MM.1S (cell line): ENCODE measurements at regions not wholly inside any gene's neighbourhood (a gene's known extent, or its start where the extent isn't known, plus 50 kb on each side); places are given as distances from the start of the nearest gene placed in this dataset.
"Not testable (repeated sequence)": the region's sequence is repeated elsewhere in the genome, so short reads cannot be mapped to it uniquely, and the experiment has no call there.

Source experiments
- DNase-seq: peaks from one replicate; pipeline ENCODE4 v3.0.0-alpha.2; 2015
- H2AFZ ChIP-seq: fragments of 300-600 bp; sonication (generic); 2 replicates; pipeline ENCODE4 v1.6.0; 2016; ENCODE audit warnings: antibody characterized with exemption, low read length
- H3F3A ChIP-seq: fragments of 300-600 bp; sonication (generic); 2 replicates; pipeline ENCODE4 v1.6.1; 2016; ENCODE audit warnings: mild to moderate bottlenecking, antibody characterized with exemption, low read length, moderate library complexity, mixed read lengths; ENCODE audit not compliant: insufficient read depth
- H3K27ac ChIP-seq: fragments of 300-600 bp; sonication (generic); 2 replicates; pipeline ENCODE4 v1.5.1; 2016; ENCODE audit warnings: mild to moderate bottlenecking, low read length
- H3K27me3 ChIP-seq: fragments of 300-600 bp; sonication (generic); replicated peaks from 2 replicates; pipeline ENCODE4 v1.6.0; 2016; ENCODE audit warnings: low read length; ENCODE audit not compliant: insufficient read depth
- H3K36me3 ChIP-seq: fragments of 300-600 bp; sonication (generic); replicated peaks from 2 replicates; pipeline ENCODE4 v1.6.1; 2016; ENCODE audit warnings: mild to moderate bottlenecking, low read length, mixed read lengths; ENCODE audit not compliant: insufficient read depth
- H3K4me1 ChIP-seq: fragments of 300-600 bp; sonication (generic); 2 replicates; pipeline ENCODE4 v1.6.1; 2016; ENCODE audit warnings: low read length, mixed read lengths
- H3K4me2 ChIP-seq: fragments of 300-600 bp; sonication (generic); 2 replicates; pipeline ENCODE4 v1.6.0; 2016; ENCODE audit warnings: low read depth, low read length
- H3K4me3 ChIP-seq: fragments of 300-600 bp; sonication (generic); 2 replicates; pipeline ENCODE4 v1.5.1; 2016; ENCODE audit warnings: low read length, mixed read lengths
- H3K79me2 ChIP-seq: fragments of 300-600 bp; sonication (generic); 2 replicates; pipeline ENCODE4 v1.6.1; 2016; ENCODE audit warnings: mixed run types, low read length, mixed read lengths
- H3K9ac ChIP-seq: fragments of 300-600 bp; sonication (generic); 2 replicates; pipeline ENCODE4 v1.6.1; 2016; ENCODE audit warnings: low read length, mixed read lengths
- H3K9me2 ChIP-seq: fragments of 300-600 bp; sonication (generic); replicated peaks from 2 replicates; pipeline ENCODE4 v1.6.1; 2016; ENCODE audit warnings: mild to moderate bottlenecking, low read length, mixed read lengths; ENCODE audit not compliant: insufficient read depth
- H3K9me3 ChIP-seq: fragments of 300-600 bp; sonication (generic); replicated peaks from 2 replicates; pipeline ENCODE4 v1.6.1; 2016; ENCODE audit warnings: mild to moderate bottlenecking, low read length, mixed read lengths; ENCODE audit not compliant: insufficient read depth
- H4K20me1 ChIP-seq: fragments of 300-600 bp; sonication (generic); 2 replicates; pipeline ENCODE4 v1.6.1; 2016; ENCODE audit warnings: mild to moderate bottlenecking, low read length, moderate library complexity, mixed read lengths; ENCODE audit not compliant: insufficient read depth
- CTCF ChIP-seq: fragments of 300-600 bp; sonication (generic); IDR thresholded peaks from 2 replicates; pipeline ENCODE4 v1.5.1; 2016; ENCODE audit warnings: antibody characterized with exemption, low read length, mixed read lengths
- EZH2 ChIP-seq: fragments of 300-600 bp; sonication (generic); optimal IDR thresholded peaks from 2 replicates; pipeline ENCODE3; 2017; ENCODE audit warnings: low read depth, mild to moderate bottlenecking, antibody characterized with exemption, low read length, mixed read lengths
- EZH2phosphoT487 ChIP-seq: fragments of 300-600 bp; sonication (generic); IDR thresholded peaks from 2 replicates; pipeline ENCODE4 v1.6.1; 2018; ENCODE audit warnings: antibody characterized with exemption, low read length

- H3K36me3 ChIP-seq: no peaks in the 10 kb centered on the region
- H3K27me3 ChIP-seq: no peaks in the 10 kb centered on the region
- no peaks in the 10 kb centered on the region for H4K20me1 ChIP-seq
- H3F3A ChIP-seq: no peaks in the 10 kb centered on the region
- H3K4me2 ChIP-seq: no peak overlapping the region
- H3K9me3 ChIP-seq: no peaks in the 10 kb centered on the region
- H3K4me3 ChIP-seq: no peak overlapping the region
- H2AFZ ChIP-seq: no peak overlapping the region
- no peak overlapping the region for H3K27ac ChIP-seq
- no peaks in the 10 kb centered on the region for H3K4me1 ChIP-seq
- DNase-seq: no peak
- H3K79me2 ChIP-seq: no peaks in the 10 kb centered on the region
- no peak overlapping the region for H3K9ac ChIP-seq
- no peaks in the 10 kb centered on the region for H3K9me2 ChIP-seq
- TF ChIP-seq EZH2 (no peak), CTCF (no peak), EZH2phosphoT487 (no peak)
Measured at GRCh38 chr14:106635569-106635968, 1109.2 kb downstream of the TMEM121 start.

GRCh38 chr14:106638786-106639452 is 1112.5 kb downstream of the TMEM121 start:
- H3K4me2 ChIP-seq: peak overlapping the region; percentile 37; the same call in 1 of the 2 replicates
- not testable (repeated sequence) for H3K4me3 ChIP-seq, H3K27me3 ChIP-seq, H3K4me1 ChIP-seq, H3K9me3 ChIP-seq, DNase-seq, H3K36me3 ChIP-seq, H3F3A ChIP-seq, H2AFZ ChIP-seq, H4K20me1 ChIP-seq, H3K9me2 ChIP-seq, H3K9ac ChIP-seq, H3K27ac ChIP-seq, H3K79me2 ChIP-seq

- Histone ChIP-seq H3K9ac (no peak overlapping the region), H3K4me1 (no peaks in the 10 kb centered on the region), H3K36me3 (no peaks in the 10 kb centered on the region)
Measured at GRCh38 chr14:106642090-106642489, 1115.7 kb downstream of the TMEM121 start.

GRCh38 chr14:106642971-106643370 is 1116.6 kb downstream of the TMEM121 start:
- H3K36me3 ChIP-seq, H3K9ac ChIP-seq, H3K4me1 ChIP-seq, H3F3A ChIP-seq, DNase-seq, H2AFZ ChIP-seq, H3K4me3 ChIP-seq, H3K27me3 ChIP-seq, H3K27ac ChIP-seq, H3K9me2 ChIP-seq, H3K4me2 ChIP-seq, H4K20me1 ChIP-seq, H3K79me2 ChIP-seq, H3K9me3 ChIP-seq: not testable (repeated sequence)

More at GRCh38 chr14:106642090-106642489, 1115.7 kb downstream of the TMEM121 start:
- no peak overlapping the region for H3K4me2 ChIP-seq
- no peak overlapping the region for H3K27ac ChIP-seq
- no peak for DNase-seq
- no peaks in the 10 kb centered on the region for H3F3A ChIP-seq
- H2AFZ ChIP-seq: no peak overlapping the region
- no peak for TF ChIP-seq EZH2
- no peak for TF ChIP-seq EZH2phosphoT487
- TF ChIP-seq CTCF: no peak
- no peak overlapping the region for H3K4me3 ChIP-seq
- H4K20me1 ChIP-seq: no peaks in the 10 kb centered on the region
- no peaks in the 10 kb centered on the region for H3K9me3 ChIP-seq
- no peaks in the 10 kb centered on the region for H3K79me2 ChIP-seq
- no peaks in the 10 kb centered on the region for H3K27me3 ChIP-seq
- no peaks in the 10 kb centered on the region for H3K9me2 ChIP-seq

GRCh38 chr14:106648874-106649273 is 1122.5 kb downstream of the TMEM121 start:
- H2AFZ ChIP-seq, H3K27me3 ChIP-seq, H3K4me2 ChIP-seq, H3K9me3 ChIP-seq, H3K27ac ChIP-seq, H3F3A ChIP-seq, H3K4me3 ChIP-seq, DNase-seq, H3K4me1 ChIP-seq, H3K79me2 ChIP-seq, H4K20me1 ChIP-seq, H3K9me2 ChIP-seq, H3K36me3 ChIP-seq, H3K9ac ChIP-seq: not testable (repeated sequence)
